Endodermal cell (in vitro differentiated cells): ENCODE measurements at regions not wholly inside any gene's neighbourhood (a gene's known extent, or its start where the extent isn't known, plus 50 kb on each side); places are given as distances from the start of the nearest gene placed in this dataset.

Experiments used
- DNase-seq: peaks from one replicate; pipeline ENCODE4 v3.0.0-alpha.2; 2017
- H3K27ac ChIP-seq: 2 replicates; pipeline ENCODE4 v1.5.1; 2013; ENCODE audit warnings: mild to moderate bottlenecking, low read depth, low read length, moderate library complexity
- H3K27me3 ChIP-seq: 2 replicates; pipeline ENCODE4 v1.6.1; 2013; ENCODE audit warnings: mild to moderate bottlenecking, low read length, moderate library complexity; ENCODE audit not compliant: insufficient read depth, control insufficient read depth, poor library complexity, severe bottlenecking
- H3K36me3 ChIP-seq: 2 replicates; pipeline ENCODE4 v1.7.0; 2013; ENCODE audit warnings: mild to moderate bottlenecking, low read length, moderate library complexity; ENCODE audit not compliant: control insufficient read depth, insufficient read depth
- H3K4me1 ChIP-seq: one replicate; pipeline ENCODE4 v1.7.0; 2013; ENCODE audit warnings: low read length; ENCODE audit not compliant: control insufficient read depth, insufficient read depth
- H3K4me3 ChIP-seq: 2 replicates; pipeline ENCODE4 v1.5.1; 2013; ENCODE audit warnings: mild to moderate bottlenecking, low read length, moderate library complexity
- H3K9ac ChIP-seq: 2 replicates; pipeline ENCODE4 v1.6.1; 2013; ENCODE audit warnings: mild to moderate bottlenecking, low read length, moderate library complexity; ENCODE audit not compliant: poor library complexity, severe bottlenecking; ENCODE audit errors: extremely low read depth
- H3K9me3 ChIP-seq: 2 replicates; pipeline ENCODE4 v1.6.1; 2013; ENCODE audit warnings: mild to moderate bottlenecking, low read length, moderate library complexity; ENCODE audit not compliant: control insufficient read depth
- H3K27ac Mint-ChIP-seq: 2 replicates; pipeline ENCODE4 v1.8.0; 2020; ENCODE audit warnings: mixed read lengths
- H3K27me3 Mint-ChIP-seq: 2 replicates; pipeline ENCODE4 v1.8.0; 2021; ENCODE audit warnings: mild to moderate bottlenecking, mixed read lengths; ENCODE audit not compliant: insufficient read depth
- H3K36me3 Mint-ChIP-seq: 2 replicates; pipeline ENCODE4 v1.8.0; 2020; ENCODE audit warnings: low read depth, mixed read lengths
- H3K4me1 Mint-ChIP-seq: 2 replicates; pipeline ENCODE4 v1.8.0; 2020; ENCODE audit warnings: mixed read lengths
- H3K4me3 Mint-ChIP-seq: 2 replicates; pipeline ENCODE4 v1.8.0; 2020; ENCODE audit warnings: mild to moderate bottlenecking, moderate library complexity, mixed read lengths
- H3K9me3 Mint-ChIP-seq: 2 replicates; pipeline ENCODE4 v1.8.0; 2020; ENCODE audit warnings: mild to moderate bottlenecking, mixed read lengths
- CTCF ChIP-seq: fragments of 200-600 bp; sonication (generic); conservative IDR thresholded peaks from 2 replicates; pipeline ENCODE4 v1.5.0; 2021; ENCODE audit warnings: antibody characterized with exemption, mild to moderate bottlenecking
- WGBS, 2 experiments: methylation state at CpG; one replicate each; pipeline versions ENCODE4 v1.1.5 to v1.1.7; 2013; ENCODE audit warnings: missing lambda C conversion rate in 2 of 2, mixed read lengths in 1 of 2; ENCODE audit not compliant: insufficient coverage in 1 of 2, insufficient read length in 1 of 2; 5-methylcytosine and 5-hydroxymethylcytosine counted together

DNA sequence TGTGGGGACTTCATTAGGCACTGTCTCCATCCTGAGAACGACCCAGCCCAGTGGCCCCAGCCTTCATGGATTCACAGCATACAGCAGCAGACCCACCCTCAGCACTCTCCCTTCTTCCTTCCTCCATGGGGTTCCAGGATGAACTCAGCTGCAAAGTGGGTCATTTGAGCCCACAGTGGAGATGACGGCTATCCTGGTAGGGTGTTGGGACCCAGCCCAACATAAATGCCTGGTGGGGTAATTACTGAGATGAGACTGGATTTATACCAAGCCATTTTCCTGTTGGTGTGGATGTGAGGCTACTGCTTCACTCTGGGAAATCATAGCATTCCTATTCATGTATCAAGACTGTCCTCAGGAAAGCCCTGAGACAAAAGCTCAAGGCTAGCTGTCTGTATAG, 536.7 kb upstream of the TNP1 start:
- Histone ChIP-seq H3K27ac (no peak overlapping the region), H3K36me3 (no peaks in the 10 kb centered on the region), H3K9ac (no peak overlapping the region), H3K4me1 (no peaks in the 10 kb centered on the region), H3K9me3 (peaks cover 16% of the 10 kb centered on the region), H3K4me3 (no peak overlapping the region), H3K27me3 (no peaks in the 10 kb centered on the region)
- Mint-ChIP-seq H3K27me3 (peaks cover 31% of the 10 kb centered on the region), H3K4me1 (peaks cover 9% of the 10 kb centered on the region), H3K9me3 (peaks cover 16% of the 10 kb centered on the region), H3K36me3 (peaks cover 3% of the 10 kb centered on the region), H3K27ac (no peak overlapping the region), H3K4me3 (no peak overlapping the region)
- WGBS, 2 experiments, result 93% methylated on average over 2 of the region's 2 CpGs; no CpG with 5 or more reads in 1 of the 2 experiments
- no peak for TF ChIP-seq CTCF
- no peak for DNase-seq

DNA sequence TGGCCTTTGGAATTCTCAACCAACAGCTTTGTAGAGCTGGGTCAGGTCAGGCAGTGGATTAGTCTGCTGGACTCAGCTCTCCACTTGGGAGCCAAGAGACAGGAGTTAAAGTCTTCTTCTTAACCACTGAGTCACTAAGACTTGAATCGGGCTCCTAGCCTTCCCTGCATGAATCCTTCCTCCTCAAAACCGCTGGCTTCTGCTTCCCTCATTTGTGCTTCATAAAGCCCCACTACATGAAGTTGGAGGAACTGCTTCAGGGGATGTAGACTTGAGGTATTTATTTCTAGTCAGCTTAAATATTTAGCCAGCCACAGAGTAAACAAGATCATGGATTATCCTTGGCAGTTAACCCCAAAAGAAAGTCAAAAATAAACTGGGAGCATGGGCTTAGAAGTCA, 536.3 kb upstream of the TNP1 start:
- Mint-ChIP-seq H3K36me3 (peaks cover 7% of the 10 kb centered on the region), H3K27ac (no peak overlapping the region), H3K9me3 (peaks cover 20% of the 10 kb centered on the region), H3K4me1 (peaks cover 9% of the 10 kb centered on the region), H3K4me3 (no peak overlapping the region), H3K27me3 (peaks cover 28% of the 10 kb centered on the region)
- H3K4me1 ChIP-seq, result no peaks in the 10 kb centered on the region
- H3K27ac ChIP-seq, result no peak overlapping the region
- no peaks in the 10 kb centered on the region for H3K36me3 ChIP-seq
- no peak for DNase-seq
- H3K4me3 ChIP-seq, result no peak overlapping the region
- 92 to 100% methylated on average over 1 to 2 of the region's 2 CpGs for WGBS, 2 experiments
- H3K27me3 ChIP-seq, result no peaks in the 10 kb centered on the region
- TF ChIP-seq CTCF, result no peak
- peaks cover 20% of the 10 kb centered on the region for H3K9me3 ChIP-seq
- no peak overlapping the region for H3K9ac ChIP-seq

DNA sequence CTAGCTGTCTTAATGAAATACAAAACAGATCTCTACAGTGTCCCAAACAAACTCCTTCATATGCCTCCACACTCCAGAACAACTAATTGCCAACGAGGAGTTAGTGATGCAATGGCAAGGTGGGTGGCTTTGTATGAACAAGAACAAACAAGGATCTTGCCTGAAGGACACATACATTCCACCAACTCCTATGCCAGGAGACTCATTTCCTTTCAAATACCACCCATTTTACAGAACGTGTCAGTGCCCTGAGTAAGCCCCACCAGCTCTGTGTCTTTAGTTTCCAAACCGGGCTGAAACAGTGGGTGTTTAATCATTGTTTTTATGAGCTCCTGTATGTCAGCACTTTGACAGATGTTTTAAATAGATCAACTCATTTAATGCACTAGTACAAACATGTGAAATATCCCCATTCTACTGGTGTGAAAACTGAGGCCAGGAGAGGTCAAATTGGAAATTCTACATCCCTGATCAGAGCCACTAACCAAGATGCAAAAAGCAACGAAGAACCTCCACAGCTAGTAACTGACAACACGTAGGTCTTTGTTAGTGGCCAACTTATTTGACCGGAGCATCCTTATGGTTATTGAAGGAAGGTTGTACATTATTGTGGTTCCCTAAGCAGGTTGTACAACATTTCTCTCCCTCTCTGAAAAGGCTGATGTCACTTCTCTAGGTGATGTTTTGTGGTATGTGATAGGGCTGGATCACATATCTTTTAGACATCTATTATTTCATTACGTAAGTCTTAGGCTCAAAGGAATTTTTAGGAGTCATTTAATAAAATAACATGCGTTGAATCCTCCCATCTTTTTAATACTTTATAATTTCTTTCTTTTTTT, 534.9 kb upstream of the TNP1 start:
- Histone ChIP-seq H3K9me3 (peaks cover 34% of the 10 kb centered on the region), H3K27me3 (no peaks in the 10 kb centered on the region), H3K36me3 (no peaks in the 10 kb centered on the region), H3K27ac (no peak overlapping the region), H3K9ac (no peak overlapping the region), H3K4me1 (no peaks in the 10 kb centered on the region), H3K4me3 (no peak overlapping the region)
- peaks cover 25% of the 10 kb centered on the region for H3K27me3 Mint-ChIP-seq
- peaks cover 9% of the 10 kb centered on the region for H3K4me1 Mint-ChIP-seq
- no peak for DNase-seq
- no peak for TF ChIP-seq CTCF
- 81 to 95% methylated on average over 4 to 6 of the region's 8 CpGs for WGBS, 2 experiments
- no peak overlapping the region for H3K4me3 Mint-ChIP-seq
- no peak overlapping the region for H3K27ac Mint-ChIP-seq
- peaks cover 34% of the 10 kb centered on the region for H3K9me3 Mint-ChIP-seq
- peaks cover 12% of the 10 kb centered on the region for H3K36me3 Mint-ChIP-seq
